Amniotic epithelial cell (primary cell): ENCODE measurements at regions not wholly inside any gene's neighbourhood (a gene's known extent, or its start where the extent isn't known, plus 50 kb on each side); places are given as distances from the start of the nearest gene placed in this dataset.

Source experiments
- DNase-seq: peaks from one replicate; pipeline ENCODE4 v3.0.0-alpha.2; 2010; ENCODE audit warnings: low read depth

DNA sequence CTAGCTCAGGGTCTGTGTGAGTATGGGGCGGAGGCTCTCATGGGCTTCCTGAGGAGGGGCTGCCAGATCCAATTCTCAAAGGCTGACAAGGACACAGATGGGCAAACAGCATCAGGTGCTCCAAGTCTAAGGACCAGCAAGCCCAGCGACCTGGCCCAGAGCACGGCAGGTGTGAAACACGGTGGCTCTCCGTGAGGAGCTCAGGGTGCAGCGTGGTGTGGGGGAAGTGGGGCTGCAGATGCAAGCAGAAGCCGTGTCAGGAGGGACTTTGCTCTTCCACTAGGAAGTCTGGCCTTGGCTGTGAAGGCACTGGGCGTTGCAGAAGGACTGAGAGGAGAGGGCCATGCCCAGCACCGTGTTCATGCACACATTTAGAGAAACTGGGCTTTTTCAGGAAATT lies 420.0 kb downstream of the GADD45G start:
- DNase-seq = no peak

DNA sequence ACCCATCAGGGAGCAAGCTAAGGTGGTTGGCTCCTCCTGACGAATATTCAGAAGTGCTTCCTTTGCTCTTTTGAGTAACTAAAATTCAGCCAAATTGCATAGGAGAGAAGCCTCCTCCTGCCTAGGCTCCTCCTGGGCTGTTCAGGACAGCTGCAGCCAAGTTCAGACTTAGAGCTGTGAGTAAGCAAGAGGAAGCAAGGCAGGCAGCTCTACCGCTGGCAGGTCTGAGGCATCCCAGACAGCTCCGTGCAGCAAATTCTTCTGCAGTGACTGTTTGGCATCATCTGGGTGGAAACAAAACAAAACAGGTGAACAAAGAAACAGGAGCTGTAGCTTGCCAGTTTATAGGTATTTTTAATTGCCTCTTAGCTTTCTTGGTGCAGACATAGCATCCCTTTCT lies 421.0 kb downstream of the GADD45G start:
- peak; percentile 6 for DNase-seq

DNA sequence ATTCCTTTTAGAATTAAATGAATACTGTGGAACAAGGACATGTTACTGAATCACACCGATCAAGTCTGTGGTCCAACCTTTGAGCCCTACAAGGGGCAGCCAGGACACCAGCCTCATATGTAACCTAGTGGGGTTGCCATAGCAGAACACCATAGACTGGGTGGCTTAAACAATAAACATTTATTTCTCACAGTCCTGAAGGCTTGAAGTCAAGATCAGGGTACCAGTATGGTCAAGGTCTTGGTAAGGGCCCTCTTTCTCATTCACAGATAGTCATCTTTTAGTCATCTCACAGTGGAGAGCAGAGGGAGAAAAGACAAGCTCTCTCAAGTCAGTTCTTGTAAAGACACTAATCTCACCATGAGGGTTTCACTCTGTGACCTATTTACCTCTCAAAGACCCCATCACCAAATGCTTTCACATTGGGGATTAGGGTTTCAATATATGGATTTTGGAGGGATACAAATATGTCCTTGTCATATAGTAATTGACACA lies 422.5 kb downstream of the GADD45G start:
- DNase-seq = no peak

DNA sequence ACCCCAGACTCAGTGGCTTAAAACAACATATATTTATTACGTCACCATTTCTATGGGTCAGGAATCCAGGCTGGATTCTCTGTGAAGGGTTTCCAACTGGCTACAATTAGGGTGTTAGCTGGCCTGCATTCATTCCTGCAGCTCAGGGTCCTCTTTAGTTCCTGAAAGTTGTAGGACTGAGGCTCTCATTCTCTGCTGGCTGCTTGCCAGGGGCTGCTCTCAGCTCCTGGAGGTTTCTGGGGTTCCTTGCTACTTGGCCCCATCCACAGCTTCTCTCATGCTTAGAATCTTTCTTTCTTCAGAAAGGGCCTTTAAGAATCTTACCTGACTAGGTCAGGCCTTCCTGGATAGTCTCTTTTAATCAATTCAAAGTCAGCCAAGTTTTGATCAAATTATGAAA lies 424.6 kb downstream of the GADD45G start:
- no peak for DNase-seq

DNA sequence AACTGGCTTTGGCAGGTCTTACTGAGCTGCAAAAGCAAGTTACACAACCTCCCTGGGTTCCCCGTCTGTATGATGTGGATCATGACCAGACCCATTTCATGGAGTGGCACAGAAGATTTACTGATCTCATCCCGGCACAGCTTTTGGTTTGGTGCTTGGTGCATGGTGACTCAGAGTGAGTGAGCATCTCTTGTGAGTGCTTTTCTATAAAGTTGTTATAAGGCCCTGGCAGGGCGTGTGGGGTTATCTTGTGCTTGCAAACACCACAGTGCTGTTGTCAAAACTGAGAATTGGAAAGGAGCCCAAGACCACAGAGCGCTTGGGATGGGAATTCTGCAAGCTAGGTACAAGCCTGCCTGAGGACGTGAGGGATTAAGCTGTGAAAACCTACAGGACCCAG lies 425.2 kb downstream of the GADD45G start:
- DNase-seq = no peak

DNA sequence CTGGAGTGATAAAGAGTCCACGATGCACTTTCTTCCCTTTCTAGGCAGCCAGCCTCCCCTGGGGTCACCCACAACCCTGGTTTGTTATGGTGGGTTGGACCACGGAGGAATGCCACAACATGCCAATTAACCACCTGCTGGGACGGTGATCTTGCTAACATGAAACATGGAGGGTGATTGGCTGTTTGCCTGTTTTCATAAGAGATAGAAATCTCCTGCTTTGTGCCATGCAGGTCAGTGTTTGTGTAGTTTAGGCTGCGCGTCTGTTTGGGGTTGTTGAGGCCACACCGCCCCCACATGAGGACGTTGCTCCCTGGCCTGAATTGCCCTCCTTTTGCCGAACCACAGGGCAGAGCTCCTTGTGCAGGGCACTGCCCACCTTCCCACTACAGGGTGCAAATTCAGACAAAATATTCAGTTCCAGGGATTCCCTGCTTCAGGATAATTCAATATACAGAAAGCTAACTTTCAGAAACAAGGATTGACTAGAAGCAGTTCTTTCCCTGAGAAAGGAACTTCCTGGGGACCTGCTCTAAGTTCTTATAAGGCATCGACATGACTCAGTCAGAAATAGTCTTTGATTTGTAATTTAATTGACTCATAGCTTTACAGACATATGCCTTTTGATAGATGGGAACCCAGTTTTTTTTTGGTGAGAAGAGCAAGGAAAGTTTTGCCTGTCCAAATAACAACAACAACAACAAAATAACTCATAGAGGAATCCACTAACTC lies 427.6 kb downstream of the GADD45G start:
- no peak for DNase-seq

DNA sequence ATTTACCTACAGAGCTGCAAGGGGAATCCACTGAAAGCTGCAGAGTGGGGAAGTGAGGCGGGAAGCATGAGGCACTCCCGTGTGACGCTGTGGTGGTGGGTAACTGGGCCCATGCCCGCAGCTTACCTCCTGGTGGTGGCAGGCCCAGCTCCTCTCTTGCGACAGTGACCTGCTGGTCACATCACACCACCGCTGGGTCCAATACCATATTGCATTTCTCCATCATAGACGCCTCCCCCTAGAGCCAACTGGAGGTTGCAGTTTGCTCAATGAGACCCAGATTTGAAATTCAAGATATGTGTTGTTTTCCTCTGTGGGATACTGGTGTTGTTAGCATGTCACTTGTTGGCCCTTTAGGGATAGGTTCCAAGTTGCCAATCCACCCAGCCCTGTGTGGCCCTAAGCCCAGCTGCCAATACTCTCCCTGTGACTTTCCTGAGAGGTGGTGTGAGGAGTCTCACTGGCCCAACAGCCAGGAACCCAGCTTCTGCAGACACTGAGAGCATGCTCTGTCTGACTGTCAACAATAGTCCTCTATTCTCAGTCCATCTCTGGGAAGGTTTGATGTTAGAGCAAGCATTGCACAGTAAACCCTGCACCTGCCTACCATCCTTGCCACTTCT lies 428.3 kb downstream of the GADD45G start:
- no peak for DNase-seq

DNA sequence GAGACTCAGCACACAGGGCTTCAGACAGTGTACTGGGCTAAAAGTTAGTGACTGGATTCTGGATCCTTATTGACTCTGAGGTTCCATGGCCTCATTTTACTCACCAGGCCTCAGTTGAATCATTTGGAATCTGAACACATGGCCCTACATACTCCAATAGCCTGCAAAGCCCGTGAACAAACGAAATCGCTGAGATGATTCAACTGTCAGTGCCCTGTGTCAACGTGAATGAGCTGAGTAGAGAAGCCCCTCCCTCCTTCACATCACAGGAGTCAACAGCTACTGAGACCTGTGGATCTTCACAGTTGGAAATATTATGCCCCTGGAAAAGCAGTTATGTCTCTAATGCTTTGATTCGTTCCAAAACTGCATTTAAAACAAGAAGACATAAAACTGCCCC lies 429.3 kb downstream of the GADD45G start:
- no peak for DNase-seq

DNA sequence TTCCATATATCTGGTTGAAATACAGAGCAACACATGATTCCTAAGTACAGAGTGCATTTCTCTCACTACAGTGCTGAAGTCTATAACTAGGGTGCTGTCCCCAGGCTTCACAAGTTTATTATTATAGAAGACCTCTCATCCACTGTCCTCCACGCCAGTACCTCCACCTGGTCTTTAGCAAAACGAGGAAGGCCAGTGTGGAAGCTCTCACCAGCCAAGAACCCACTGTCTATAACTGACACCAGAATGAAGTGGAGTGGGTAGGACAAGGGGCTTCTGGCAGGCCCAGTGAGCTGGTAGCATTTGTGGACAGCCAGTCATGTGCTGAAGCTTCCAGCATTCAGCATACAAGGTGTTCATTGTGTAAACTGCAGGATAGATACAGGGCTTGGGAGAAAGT lies 430.7 kb downstream of the GADD45G start:
- no peak for DNase-seq

DNA sequence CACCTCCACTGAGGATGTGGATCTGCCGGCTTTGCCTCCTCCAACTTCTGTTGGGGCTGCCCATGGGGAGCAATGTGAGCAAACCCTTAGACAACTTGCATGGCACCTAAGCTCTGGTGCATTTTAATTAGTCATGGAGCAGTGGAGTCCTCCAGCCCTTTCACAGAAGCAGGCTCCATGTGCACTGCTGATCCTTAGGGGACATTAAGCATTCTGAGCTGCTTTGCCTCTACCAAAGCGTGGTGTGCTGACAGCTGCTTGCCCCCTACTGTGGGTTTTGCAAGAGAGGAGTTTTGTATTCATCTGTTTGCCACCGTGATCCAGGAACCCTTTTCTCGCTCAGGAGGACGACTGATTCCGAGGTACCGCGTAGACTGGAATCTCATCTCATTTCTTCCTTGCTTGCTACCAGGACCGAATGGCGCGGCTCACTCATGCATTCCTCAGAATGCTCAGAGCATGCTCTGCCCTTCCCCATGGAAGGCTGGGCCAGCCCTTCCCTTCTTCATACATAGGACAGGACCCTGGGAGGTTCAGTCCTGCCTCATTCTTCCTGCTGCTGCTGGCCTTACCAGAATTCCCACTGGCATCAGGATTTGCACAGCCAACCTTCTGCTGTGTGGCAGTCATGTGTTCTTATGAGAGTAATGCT lies 432.5 kb downstream of the GADD45G start:
- DNase-seq = no peak

DNA sequence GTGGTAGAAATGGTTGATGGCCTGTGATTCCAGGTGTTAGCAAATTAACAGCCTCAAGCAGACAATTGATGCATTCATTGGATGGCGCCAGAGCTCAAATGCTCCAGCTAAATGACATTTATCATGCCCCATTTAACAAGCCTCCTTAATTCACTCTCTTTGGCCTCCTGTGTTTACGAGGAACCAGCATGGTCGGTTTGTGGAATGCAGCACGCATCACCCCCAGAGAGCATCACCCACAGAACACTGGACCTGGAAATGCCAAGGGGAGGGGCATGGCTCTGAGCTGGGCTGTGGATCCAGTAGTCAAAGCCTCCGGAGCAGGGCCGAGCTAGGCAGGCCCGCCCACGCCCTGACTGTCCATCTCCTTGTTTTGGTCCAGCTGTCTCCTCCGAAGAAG lies 434.0 kb downstream of the GADD45G start:
- no peak for DNase-seq

DNA sequence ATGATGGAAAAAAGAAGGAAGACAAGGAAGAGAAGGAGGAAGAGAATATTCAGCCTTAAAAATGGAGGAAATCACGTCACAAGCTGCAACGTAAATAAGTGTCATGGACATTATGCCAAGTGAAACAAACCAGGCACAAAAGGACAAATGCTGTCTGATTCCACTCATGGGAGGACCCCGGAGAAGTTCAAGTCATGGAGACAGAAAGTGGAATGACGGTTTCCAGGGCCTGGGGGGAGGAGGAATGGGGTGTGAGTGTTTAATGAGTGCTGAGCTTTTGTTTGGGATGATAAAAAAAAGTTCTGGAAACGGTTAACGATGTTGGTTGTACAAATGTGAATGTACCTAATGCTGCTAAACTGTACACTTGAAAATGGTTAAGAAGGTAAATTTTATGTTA lies 439.5 kb downstream of the GADD45G start:
- DNase-seq = no peak

DNA sequence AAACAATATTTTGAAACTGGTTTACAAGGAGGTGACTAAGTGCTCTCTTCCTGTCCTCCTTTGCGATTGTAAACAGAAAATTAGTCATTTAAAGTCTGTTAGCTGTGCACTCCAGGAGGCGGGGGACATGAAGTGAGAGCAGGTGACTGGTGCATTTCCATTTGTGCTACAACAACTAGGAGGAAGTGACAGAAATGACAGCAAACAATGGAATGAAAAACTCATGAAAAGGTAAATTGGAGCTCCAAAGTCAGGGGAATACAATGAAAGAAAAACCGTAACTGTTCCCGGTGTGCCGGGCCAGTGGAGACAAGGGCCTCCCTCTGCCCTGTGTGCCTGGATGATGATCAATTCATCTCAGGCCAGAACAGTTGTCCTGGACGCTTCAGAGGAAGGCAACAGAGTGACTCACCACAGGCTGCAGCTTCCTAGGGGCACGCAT lies 439.9 kb downstream of the GADD45G start:
- DNase-seq = no peak

DNA sequence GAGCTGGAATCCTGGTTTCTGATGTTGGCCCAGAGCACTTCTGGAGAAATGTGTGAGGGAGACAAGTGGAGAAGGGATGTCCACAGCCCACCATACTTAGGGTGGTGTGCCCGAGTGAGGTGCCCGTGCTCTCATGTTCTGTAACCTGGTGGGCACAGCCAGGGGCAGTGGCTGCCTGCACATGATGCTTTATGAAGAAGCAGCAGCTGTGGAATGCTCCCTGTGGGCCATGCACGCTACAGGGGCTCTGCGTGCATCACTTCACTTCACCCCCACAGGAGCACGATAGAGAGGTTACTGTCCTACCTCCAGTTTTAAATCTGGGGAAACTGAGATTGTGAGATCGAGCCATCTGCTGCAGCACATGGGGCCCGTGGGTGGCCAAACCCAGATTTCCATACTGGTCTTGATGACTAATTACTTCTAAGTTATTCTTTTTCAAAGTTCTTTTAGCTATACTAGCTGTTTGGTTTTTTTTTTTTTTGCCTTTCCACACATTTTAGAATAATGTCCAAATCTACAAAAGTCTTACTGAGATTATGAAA lies 441.6 kb downstream of the GADD45G start:
- DNase-seq = no peak

DNA sequence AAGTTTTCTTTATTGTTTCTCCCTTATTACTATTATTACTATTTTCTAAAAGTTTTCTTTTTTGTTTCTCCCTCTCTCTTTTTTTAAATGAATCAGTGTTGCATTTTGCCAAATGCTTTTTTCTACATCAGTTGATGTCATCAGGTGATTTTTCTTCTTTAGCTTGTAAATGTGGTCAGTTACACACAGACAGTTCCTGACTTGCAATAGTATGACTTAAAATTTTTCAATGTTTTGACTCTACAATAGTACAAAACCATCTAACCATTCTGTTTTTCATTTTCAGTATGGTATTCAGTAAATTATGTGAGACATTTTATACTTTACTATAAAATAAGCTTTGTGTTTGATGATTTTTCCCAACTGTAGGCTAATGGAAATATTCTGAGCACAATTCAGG lies 443.0 kb downstream of the GADD45G start:
- no peak for DNase-seq

DNA sequence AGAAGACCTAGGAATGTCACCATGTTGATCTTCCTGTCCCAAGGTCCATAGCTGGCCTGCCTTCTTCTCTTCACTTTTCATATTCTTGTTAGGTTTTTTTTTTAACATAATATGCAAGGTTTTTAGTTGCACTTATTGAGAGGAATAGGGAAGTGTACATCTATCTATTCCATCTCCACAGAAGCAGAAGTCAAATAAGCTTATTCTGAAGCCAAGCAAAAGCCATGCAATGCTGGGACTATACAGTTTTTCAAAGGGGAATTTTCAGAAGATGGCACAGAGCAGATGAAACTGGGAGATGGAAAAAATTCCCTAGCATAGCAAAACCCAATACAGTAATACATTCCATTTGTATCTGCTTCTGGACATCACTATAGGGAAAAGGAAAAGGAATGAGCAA lies 447.6 kb downstream of the GADD45G start:
- no peak for DNase-seq

DNA sequence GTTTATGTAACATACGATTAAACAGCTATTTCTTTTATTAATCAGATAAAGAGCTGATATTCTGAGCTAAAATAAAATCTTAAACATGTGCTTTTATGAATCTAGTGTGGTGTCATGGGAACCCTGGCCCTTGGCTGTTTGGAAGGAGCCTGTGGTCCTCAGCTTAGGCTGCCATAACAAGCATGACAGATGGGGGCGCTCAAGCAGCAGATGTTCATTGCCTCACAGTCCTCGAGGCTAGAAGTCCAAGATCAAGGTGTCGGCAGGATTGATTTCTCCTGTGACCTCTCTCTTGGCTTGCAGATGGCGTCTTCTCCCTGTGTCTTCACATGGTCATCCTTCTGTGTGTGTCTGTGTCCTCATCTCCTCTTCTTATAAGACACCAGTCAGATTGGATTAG lies 448.2 kb downstream of the GADD45G start:
- DNase-seq = no peak

DNA sequence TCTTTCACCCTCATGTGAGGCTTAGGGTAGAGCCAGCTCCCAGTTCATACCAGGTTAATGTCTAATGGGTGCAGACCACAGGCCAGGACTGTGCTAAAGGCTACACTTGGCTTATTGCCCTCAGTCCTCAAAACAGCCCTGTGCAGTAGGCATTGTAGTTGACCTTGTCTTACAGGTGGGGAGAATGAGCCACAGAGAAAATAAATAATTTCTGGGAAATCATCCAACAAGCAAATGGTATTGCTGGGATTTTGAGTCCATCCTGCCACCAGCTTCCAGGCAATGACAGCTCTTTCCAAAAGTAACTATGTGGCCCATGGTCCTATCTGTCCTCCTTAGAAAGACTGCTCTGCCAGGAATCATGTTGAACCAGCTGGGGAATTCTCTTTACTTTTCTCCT lies 450.0 kb downstream of the GADD45G start:
- no peak for DNase-seq

DNA sequence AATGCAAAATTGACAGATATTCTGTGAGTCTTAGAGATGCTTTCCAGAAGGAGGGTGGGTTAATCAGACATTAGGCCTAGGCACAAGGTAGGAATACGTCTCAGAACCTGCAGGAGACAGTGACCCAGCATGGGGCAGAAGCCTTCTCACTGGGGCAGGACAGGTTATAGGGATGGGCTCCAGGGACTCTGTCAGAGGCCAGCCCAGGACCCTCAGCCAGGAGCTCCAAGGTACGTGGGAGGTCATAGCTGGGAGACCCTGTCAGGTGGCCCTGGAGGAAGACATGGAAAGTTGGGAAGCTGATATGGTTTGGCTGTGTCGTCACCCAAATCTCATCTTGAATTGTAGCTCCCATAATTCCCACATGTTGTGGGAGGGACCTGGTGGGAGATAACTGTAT lies 450.4 kb downstream of the GADD45G start:
- DNase-seq = no peak

DNA sequence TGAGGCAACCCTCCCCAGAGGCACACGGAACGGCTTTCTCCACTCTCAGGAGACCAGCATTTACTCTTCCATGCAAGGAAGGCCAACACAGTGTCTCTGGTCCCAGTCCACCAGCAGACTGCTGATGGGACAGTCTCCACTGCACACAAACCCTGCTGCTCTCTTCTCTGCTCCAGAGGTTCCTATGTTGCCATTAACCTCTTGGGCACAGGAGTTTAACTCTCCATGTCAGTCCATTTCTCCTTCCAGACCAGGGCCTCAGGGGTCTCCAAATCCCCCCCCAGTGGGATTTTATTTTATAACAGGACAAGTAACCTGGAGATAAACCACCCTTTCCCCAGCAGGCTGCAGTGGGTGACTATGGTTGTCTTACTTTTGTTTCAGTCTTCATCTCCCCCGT lies 452.5 kb downstream of the GADD45G start:
- no peak for DNase-seq

DNA sequence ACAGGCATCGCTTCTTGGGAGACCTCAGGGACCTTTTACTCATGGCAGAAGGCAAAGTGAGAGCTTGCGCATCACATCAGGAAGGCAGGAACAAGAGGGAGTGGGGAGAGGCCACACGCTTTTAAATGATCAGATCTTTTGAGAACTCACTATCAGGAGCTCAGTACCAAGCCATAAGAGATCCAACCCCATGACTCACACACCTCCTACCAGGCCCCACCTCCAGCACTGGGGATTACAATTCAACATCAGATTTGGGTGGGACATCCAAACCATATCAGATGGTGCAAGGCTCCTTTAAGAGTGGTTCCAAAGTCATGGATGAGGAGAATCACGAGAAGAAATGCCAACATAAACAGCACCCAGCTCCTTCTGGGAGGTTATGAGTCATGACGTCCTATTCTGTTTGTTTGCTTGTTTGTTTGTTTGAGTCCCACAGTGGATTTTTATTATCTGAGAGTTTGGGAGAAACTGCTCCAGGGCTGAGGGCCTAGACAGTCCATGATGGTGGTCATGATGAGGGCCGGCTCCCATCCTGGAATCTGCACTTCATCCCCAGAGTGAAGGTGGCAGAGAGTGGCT lies 453.5 kb downstream of the GADD45G start:
- no peak for DNase-seq

DNA sequence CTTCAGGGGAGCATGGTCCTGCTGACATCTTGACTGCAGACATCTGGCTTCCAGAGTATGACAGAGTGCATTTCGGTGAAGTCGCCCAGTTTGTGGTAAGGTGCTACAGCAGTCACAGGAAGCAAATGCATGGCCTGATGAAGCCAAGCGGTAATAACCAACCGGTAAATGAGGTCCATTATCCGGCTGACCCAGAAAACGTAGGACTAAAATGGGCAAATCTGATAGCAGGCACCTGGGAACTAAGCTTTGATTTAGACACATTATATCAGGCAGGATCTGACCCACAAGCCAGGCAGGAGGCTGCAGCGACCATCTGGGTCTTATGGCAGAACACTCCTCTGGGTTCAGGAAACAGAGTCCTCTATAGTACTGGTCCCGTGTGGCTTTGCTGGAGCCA lies 454.6 kb downstream of the GADD45G start:
- no peak for DNase-seq

DNA sequence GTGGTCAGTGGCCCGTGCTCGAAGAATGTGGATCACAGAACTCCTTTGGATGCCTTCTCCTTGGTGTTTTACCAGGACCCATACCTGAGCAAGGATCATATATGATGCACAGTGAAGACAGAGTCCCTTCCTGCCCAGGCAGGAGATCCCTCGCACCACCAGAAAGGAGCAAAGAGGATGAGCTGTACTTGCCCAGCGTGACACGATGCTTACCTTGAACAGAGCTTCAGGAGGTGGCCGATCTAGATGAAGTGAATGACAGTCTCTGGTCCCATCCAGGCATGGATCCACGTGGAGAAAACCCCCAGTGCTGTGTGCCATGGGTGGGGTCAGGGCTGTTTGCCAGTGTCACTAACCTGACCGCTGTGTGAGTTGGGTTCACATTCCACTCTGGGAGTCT lies 455.4 kb downstream of the GADD45G start:
- no peak for DNase-seq
